Suprapubic skin (tissue), 4 donors: ENCODE measurements at regions not wholly inside any gene's neighbourhood (a gene's known extent, or its start where the extent isn't known, plus 50 kb on each side); places are given as distances from the start of the nearest gene placed in this dataset.

Source experiments
- POLR2A ChIP-seq, 2 donors: fragments of 450-650 bp; IDR thresholded peaks; one replicate each; pipeline ENCODE4 v1.6.1; 2017; ENCODE audit warnings: antibody characterized with exemption in 2 of 2, mild to moderate bottlenecking in 2 of 2, moderate library complexity in 2 of 2
- POLR2AphosphoS5 ChIP-seq, 3 donors: sonication (generic); formaldehyde crosslinking; IDR thresholded peaks; one replicate each; pipeline ENCODE4 v1.6.1; 2017; ENCODE audit warnings: antibody characterized with exemption in 3 of 3
- TF ChIP-seq, protein P1 (sequence below), 2 donors: fragments of 200-600 bp in 1 of 2; fragments of 450-650 bp in 1 of 2; sonication (generic) in 1 of 2; IDR thresholded peaks; one replicate each; pipeline ENCODE4 v1.5.1; 2016 to 2019; ENCODE audit warnings: antibody characterized with exemption in 2 of 2, mild to moderate bottlenecking in 1 of 2, moderate library complexity in 1 of 2

DNA sequence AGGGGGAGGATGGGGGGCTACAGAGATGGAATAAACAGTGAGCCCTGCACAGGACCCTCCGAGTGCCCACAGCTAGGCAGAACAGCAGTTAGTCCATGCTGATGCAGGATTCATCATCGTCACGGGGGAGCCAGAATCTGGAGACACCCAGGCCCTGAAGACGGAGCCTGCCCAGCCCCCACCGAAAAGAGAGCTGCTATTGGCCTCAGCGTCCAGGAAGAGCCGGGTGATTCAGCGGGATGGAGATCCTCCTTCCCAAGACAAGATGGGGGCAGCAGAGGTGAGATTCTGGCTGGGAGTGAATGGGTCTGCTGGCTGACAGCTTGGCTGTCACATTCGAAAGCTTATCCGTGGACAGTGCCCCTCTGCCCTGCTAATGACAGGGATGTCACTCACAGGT, 133.6 kb upstream of the CRHR1 start:
- TF ChIP-seq, protein P1, sequence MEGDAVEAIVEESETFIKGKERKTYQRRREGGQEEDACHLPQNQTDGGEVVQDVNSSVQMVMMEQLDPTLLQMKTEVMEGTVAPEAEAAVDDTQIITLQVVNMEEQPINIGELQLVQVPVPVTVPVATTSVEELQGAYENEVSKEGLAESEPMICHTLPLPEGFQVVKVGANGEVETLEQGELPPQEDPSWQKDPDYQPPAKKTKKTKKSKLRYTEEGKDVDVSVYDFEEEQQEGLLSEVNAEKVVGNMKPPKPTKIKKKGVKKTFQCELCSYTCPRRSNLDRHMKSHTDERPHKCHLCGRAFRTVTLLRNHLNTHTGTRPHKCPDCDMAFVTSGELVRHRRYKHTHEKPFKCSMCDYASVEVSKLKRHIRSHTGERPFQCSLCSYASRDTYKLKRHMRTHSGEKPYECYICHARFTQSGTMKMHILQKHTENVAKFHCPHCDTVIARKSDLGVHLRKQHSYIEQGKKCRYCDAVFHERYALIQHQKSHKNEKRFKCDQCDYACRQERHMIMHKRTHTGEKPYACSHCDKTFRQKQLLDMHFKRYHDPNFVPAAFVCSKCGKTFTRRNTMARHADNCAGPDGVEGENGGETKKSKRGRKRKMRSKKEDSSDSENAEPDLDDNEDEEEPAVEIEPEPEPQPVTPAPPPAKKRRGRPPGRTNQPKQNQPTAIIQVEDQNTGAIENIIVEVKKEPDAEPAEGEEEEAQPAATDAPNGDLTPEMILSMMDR (IDR thresholded peaks at IDR 0.05) = no peak
- TF ChIP-seq POLR2A (IDR thresholded peaks at IDR 0.05) (no peak), POLR2AphosphoS5 (IDR thresholded peaks at IDR 0.05) (no peak)
